ENCODE measurements at regions not wholly inside any gene's neighbourhood (a gene's known extent, or its start where the extent isn't known, plus 50 kb on each side); places are given as distances from the start of the nearest gene placed in this dataset.

DNA sequence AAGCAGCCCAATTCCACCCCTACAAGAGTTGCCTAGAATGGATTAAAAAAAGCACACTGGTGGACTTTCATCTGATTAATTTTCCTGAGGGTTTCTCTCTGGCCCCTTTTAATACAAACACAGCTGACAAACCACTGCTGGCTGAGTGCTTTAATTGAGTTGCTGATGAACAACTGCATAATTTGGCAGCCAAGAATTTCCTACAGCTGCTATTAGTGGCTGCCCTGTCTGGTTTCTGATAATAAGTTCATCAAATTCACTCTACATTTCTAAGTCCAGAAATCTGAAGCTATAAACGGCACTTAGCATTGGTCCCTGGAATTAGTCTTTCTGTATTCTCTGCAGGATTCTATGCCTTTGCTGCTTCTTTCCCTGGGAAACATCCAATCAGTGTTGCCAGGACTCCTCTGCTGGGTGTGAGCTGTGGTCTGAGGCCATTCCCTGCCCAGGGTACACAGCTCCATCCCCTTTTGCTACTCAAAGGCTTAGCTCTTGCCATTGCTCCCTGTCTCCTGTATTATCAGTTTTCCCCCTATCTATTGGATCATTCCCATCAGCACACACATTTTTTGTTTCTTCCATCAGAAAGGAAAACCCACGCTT is 110.6 kb downstream of the LSM5 start:
- no peak overlapping the region for H3K27ac Mint-ChIP-seq
- peaks cover 29% of the 10 kb centered on the region for H3K27me3 Mint-ChIP-seq
- H3K9me3 Mint-ChIP-seq = no peaks in the 10 kb centered on the region
- H3K36me3 Mint-ChIP-seq = no peaks in the 10 kb centered on the region
- no peak overlapping the region for H3K4me3 Mint-ChIP-seq
- H3K4me1 Mint-ChIP-seq = no peaks in the 10 kb centered on the region

DNA sequence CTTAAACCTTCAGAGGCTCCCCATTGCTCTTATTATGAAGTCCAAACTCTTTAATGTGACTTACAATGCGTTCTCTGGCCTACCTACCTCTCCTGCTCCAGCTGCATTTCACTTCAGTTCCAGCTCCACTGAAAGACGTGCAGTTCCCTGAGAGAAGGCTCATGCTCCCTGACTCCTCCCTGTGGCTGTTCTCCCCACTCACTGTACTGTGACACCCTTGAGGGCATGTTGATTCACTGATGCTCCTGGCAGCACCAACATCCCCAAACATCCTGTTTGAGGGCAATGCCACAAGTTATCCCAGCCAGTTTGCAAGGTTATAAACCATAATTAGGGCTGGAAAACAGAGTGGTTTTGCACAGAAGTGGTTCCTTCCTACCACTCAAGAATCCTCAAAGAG is 111.2 kb downstream of the LSM5 start:
- Mint-ChIP-seq H3K27me3 (peaks cover 24% of the 10 kb centered on the region), H3K27ac (no peak overlapping the region), H3K36me3 (no peaks in the 10 kb centered on the region), H3K4me3 (no peak overlapping the region), H3K9me3 (no peaks in the 10 kb centered on the region), H3K4me1 (no peaks in the 10 kb centered on the region)

GRCh38 chr7:32364581-32364980 is 125.6 kb downstream of the LSM5 start:
- no peak overlapping the region for H3K27ac Mint-ChIP-seq

DNA sequence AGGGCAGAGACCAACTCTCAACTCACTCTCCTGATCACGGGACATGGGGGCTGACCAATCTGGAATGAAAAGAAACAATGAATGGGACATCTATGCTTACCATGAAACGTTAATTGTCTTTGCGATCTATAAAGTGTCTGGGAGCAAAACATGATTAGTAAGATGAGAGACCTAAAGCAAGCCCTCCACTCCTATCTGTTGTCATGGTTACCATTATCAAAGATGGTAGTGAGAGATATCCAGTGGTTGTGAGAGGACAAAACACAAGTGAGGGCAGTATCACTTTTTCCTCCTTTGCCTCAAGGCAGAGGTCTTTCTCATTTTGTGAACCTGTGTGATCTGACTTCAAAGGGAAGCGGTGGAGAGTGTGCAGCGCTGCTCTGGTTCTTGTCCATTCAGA is 130.1 kb downstream of the LSM5 start:
- Mint-ChIP-seq H3K27ac (no peak overlapping the region), H3K9me3 (no peaks in the 10 kb centered on the region), H3K27me3 (peaks cover 7% of the 10 kb centered on the region), H3K36me3 (no peaks in the 10 kb centered on the region), H3K4me1 (no peaks in the 10 kb centered on the region), H3K4me3 (no peak overlapping the region)

More at GRCh38 chr7:32364581-32364980, 125.6 kb downstream of the LSM5 start:
- H3K27me3 Mint-ChIP-seq = peaks cover 3% of the 10 kb centered on the region
- H3K36me3 Mint-ChIP-seq = peaks cover 4% of the 10 kb centered on the region
- H3K9me3 Mint-ChIP-seq = peaks cover 9% of the 10 kb centered on the region
- no peak overlapping the region for H3K4me3 Mint-ChIP-seq
- H3K4me1 Mint-ChIP-seq = no peaks in the 10 kb centered on the region

DNA sequence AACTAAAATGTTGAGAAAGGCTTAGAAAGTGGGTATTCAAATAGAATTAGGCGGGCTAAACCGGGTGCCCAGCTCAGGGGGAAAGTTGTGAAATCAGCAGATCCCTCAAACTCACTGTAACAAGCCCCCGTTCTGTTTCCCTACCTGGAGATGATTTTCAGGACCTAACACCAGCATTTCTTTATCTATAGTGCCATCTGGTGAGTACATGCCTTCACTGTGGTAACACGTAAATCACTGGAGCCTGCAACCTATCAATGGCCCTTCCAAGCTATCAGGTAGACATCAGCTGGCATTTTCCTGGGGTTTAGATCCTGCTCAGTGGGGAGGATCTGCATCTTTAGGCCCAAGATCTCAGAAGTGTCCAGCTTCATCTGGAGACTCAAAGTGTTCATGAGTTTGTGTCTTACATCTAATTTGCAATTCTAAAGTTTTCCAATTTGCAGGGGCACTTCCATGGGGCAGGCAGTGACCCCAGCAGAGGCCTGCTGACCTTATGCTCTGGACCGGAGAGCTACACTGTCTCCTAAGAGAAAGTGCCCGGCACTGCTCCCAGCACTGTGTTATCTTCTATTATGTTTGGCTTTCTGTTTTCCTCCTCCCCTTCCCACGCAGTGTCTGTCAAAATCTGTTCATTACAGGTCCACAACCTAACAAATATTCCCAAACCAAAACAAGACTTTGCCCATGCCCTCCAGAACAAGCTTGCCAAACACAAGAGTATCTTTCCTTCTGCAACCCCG is 132.5 kb downstream of the LSM5 start:
- H3K4me3 Mint-ChIP-seq = no peak overlapping the region

GRCh38 chr7:32347244-32347828 is 142.8 kb downstream of the LSM5 start:
- no peaks in the 10 kb centered on the region for H3K4me1 Mint-ChIP-seq
- H3K9me3 Mint-ChIP-seq = no peaks in the 10 kb centered on the region
- no peak overlapping the region for H3K27ac Mint-ChIP-seq
- no peak overlapping the region for H3K4me3 Mint-ChIP-seq
- no peaks in the 10 kb centered on the region for H3K36me3 Mint-ChIP-seq
- H3K27me3 Mint-ChIP-seq = peaks cover 3% of the 10 kb centered on the region

More for the DNA sequence above, 132.5 kb downstream of the LSM5 start:
- no peaks in the 10 kb centered on the region for H3K36me3 Mint-ChIP-seq
- H3K27ac Mint-ChIP-seq = no peak overlapping the region
- peaks cover 11% of the 10 kb centered on the region for H3K27me3 Mint-ChIP-seq
- no peaks in the 10 kb centered on the region for H3K4me1 Mint-ChIP-seq
- H3K9me3 Mint-ChIP-seq = no peaks in the 10 kb centered on the region

- Mint-ChIP-seq H3K4me1 (no peaks in the 10 kb centered on the region), H3K9me3 (no peaks in the 10 kb centered on the region), H3K27me3 (peaks cover 3% of the 10 kb centered on the region), H3K27ac (no peak overlapping the region), H3K36me3 (no peaks in the 10 kb centered on the region), H3K4me3 (no peak overlapping the region)
Observed at GRCh38 chr7:32346253-32346652, 143.9 kb downstream of the LSM5 start.

DNA sequence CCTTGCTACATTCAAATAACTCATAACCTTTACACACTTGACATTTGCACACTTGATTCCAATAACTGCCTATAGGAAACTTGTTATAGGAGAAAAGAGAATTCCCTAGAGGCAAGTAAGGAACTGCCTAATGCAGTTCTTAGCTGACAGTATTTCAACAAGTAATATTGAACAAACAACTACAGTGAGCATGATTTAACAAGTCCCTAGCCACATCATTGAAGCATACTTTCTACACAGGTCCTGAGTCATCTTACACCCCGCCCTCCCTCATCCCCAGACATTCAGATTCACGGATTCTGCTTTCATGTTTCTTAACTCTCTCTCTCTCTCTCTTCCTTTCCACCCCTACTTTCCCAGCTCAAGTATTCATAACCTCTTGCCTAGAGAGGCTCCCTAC is 153.5 kb downstream of the LSM5 start:
- H3K27me3 Mint-ChIP-seq = peaks cover 5% of the 10 kb centered on the region
- no peak overlapping the region for H3K4me3 Mint-ChIP-seq
- no peaks in the 10 kb centered on the region for H3K36me3 Mint-ChIP-seq
- H3K4me1 Mint-ChIP-seq = no peaks in the 10 kb centered on the region
- H3K9me3 Mint-ChIP-seq = peaks cover 4% of the 10 kb centered on the region
- H3K27ac Mint-ChIP-seq = no peak overlapping the region

DNA sequence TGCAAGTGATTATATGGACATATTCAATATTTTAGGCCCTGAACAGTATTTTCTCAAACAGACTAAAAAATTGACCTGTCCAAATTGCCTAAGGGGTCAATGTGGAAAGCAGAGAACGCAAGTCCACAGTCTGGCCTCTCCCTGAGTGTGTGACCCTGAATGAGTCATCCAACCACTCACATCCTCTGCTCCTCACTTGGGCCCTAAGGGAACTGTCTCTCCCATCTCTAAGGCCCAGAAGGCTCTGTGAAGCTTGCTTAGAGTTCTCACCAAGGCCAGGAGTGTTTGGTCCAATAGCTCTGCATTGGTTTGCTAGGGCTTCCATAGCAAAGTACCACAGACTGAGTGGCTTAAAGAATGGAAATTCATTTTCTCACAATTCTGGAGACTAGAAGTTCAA is 155.1 kb downstream of the LSM5 start:
- Mint-ChIP-seq H3K27ac (no peak overlapping the region), H3K27me3 (peaks cover 5% of the 10 kb centered on the region), H3K4me3 (no peak overlapping the region), H3K9me3 (peaks cover 4% of the 10 kb centered on the region), H3K4me1 (no peaks in the 10 kb centered on the region), H3K36me3 (no peaks in the 10 kb centered on the region)

DNA sequence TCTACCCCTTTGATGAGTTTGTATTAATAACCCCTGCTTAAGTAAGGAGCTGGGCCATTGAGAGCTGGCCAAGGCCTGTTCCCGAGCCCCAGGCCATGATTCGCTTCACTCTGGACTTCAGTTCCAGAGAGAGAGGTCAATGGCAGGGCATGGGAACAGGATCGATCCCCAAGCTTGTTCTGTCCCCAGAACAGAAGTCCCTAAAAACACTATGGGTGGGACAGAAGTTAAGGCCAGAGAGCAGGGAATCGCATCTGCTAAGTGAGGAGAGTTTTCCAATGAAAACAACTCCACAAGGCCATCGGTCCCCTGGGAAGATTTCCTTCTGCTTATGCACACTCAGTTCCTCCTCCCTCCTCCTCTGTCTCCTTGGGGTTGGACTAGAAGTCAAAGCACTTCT is 159.6 kb downstream of the LSM5 start:
- Mint-ChIP-seq H3K27me3 (peaks cover 2% of the 10 kb centered on the region), H3K4me1 (no peaks in the 10 kb centered on the region), H3K9me3 (peaks cover 4% of the 10 kb centered on the region), H3K36me3 (no peaks in the 10 kb centered on the region), H3K27ac (no peak overlapping the region), H3K4me3 (no peak overlapping the region)

DNA sequence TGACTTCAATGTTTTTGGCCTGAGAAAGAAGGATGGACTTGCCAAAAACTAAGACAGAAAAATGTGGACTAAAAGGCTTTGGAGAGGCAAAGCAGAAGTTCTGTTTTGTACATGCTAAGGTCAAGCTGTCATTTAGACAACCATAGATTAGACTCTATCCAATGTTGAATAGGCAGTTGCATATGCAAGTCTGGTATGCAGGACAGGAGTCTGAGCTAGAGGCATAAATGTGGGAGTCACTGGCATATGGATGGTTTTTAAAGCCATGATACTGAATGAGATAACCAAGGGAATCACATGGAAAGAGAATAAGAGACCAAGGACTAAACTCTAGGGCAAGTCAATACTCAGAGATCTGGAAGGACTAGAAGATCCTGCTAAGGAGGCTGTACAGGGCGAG is 164.1 kb downstream of the LSM5 start:
- no peak overlapping the region for H3K27ac Mint-ChIP-seq
- H3K27me3 Mint-ChIP-seq = peaks cover 5% of the 10 kb centered on the region
- H3K36me3 Mint-ChIP-seq = no peaks in the 10 kb centered on the region
- no peaks in the 10 kb centered on the region for H3K9me3 Mint-ChIP-seq
- no peaks in the 10 kb centered on the region for H3K4me1 Mint-ChIP-seq
- no peak overlapping the region for H3K4me3 Mint-ChIP-seq

DNA sequence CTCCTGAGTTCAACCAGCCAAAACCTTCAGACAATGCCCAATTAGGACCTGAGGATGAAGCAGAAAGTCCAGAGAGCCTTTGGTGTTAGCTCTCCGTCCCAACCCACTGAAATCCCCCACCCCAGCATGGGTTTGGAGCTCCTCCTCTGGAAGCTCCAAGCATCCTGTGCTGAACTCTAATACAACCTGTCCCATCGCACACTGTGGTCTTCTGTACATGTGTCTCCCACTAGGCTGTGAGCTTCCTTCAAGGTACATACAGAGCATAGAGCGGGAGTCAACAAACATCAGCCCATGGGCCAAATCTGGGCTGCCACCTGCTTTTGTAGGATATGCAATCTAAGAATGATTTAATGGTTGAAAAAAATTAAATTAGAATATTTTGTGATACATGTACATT is 166.5 kb downstream of the LSM5 start:
- H3K27ac Mint-ChIP-seq = no peak overlapping the region
- peaks cover 19% of the 10 kb centered on the region for H3K27me3 Mint-ChIP-seq
- H3K4me3 Mint-ChIP-seq = no peak overlapping the region

GRCh38 chr7:32319012-32319382 is 171.2 kb downstream of the LSM5 start:
- Mint-ChIP-seq H3K27ac (no peak overlapping the region), H3K4me3 (no peak overlapping the region), H3K4me1 (no peaks in the 10 kb centered on the region), H3K9me3 (no peaks in the 10 kb centered on the region), H3K27me3 (peaks cover 25% of the 10 kb centered on the region), H3K36me3 (no peaks in the 10 kb centered on the region)

More for the DNA sequence above, 166.5 kb downstream of the LSM5 start:
- no peaks in the 10 kb centered on the region for H3K4me1 Mint-ChIP-seq
- no peaks in the 10 kb centered on the region for H3K9me3 Mint-ChIP-seq
- H3K36me3 Mint-ChIP-seq = no peaks in the 10 kb centered on the region

DNA sequence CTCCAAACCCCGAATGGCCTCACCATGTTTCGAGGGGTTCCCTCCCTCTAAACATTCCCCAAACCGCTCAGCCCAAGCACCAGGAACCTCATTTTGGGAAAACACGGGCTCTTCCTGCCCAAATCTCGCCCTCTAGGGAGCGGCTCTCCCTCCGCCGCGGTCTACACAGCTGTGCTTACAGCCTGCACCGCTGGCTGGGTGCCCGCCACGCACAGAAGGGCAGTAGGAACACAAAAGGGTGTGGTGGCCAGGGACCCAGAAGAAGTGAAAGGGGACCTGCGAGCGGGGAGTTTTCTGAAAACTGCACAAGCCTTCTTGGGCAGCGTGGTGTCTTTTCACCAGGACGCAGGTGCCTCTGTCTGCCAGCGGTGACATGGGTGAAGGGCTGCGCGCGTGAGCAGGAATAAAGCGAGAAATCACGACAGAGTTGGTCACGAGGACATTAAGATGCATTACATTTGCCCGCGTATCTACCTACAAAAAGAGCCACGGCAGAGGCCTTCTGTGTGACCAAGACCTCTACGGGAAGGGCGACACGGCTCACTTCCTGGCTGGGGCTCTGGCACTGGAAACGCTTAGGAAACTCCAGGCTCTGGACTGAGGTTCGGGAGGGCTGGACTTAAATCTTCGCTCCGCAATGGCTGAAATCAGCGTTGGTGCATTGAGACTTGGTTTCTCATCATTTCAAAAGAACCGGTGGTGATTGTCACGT is 171.7 kb downstream of the LSM5 start:
- no peak overlapping the region for H3K27ac Mint-ChIP-seq
- H3K4me3 Mint-ChIP-seq = no peak overlapping the region
- no peaks in the 10 kb centered on the region for H3K9me3 Mint-ChIP-seq
- H3K4me1 Mint-ChIP-seq = no peaks in the 10 kb centered on the region
- no peaks in the 10 kb centered on the region for H3K36me3 Mint-ChIP-seq
- peaks cover 25% of the 10 kb centered on the region for H3K27me3 Mint-ChIP-seq

GRCh38 chr7:32316839-32317238 is 173.3 kb downstream of the LSM5 start:
- Mint-ChIP-seq H3K27me3 (peaks cover 25% of the 10 kb centered on the region), H3K9me3 (no peaks in the 10 kb centered on the region)

GRCh38 chr7:32314761-32315160 is 175.4 kb downstream of the LSM5 start:
- H3K27ac Mint-ChIP-seq = no peak overlapping the region
- peaks cover 11% of the 10 kb centered on the region for H3K27me3 Mint-ChIP-seq
- H3K4me3 Mint-ChIP-seq = no peak overlapping the region
- no peaks in the 10 kb centered on the region for H3K4me1 Mint-ChIP-seq
- no peaks in the 10 kb centered on the region for H3K36me3 Mint-ChIP-seq
- no peaks in the 10 kb centered on the region for H3K9me3 Mint-ChIP-seq

More at GRCh38 chr7:32316839-32317238, 173.3 kb downstream of the LSM5 start:
- no peaks in the 10 kb centered on the region for H3K4me1 Mint-ChIP-seq
- H3K36me3 Mint-ChIP-seq = no peaks in the 10 kb centered on the region
- H3K4me3 Mint-ChIP-seq = no peak overlapping the region
- no peak overlapping the region for H3K27ac Mint-ChIP-seq
